Activated CD8-positive, alpha-beta T cell treated with anti-CD3 and anti-CD28 coated beads for 36 hours (primary cell): ENCODE measurements at regions not wholly inside any gene's neighbourhood (a gene's known extent, or its start where the extent isn't known, plus 50 kb on each side); places are given as distances from the start of the nearest gene placed in this dataset.

Experiments used
- ATAC-seq: fragments of 200-7000 bp; cut with Tn5 transposase; one replicate; pipeline ENCODE4 v1.10.0; 2021; ENCODE audit warnings: mild to moderate bottlenecking, moderate library complexity
- CTCF ChIA-PET: fragments of 350-600 bp; sonication (Branson Sonifier 250); formaldehyde crosslinking; loops from one replicate; lab custom pipeline; 2021; ENCODE audit warnings: antibody characterized with exemption; lab: Charles Lee
- POLR2A ChIA-PET: fragments of 350-600 bp; sonication (Branson Sonifier 250); formaldehyde crosslinking; loops from one replicate; lab custom pipeline; 2021; ENCODE audit warnings: antibody characterized with exemption; lab: Charles Lee
- DNase-seq: peaks from one replicate; pipeline ENCODE4 v3.0.0-alpha.2; 2020
- H3K27ac Mint-ChIP-seq: one replicate; pipeline ENCODE4 v1.8.0; 2021; ENCODE audit warnings: mild to moderate bottlenecking, mixed read lengths
- H3K27me3 Mint-ChIP-seq: one replicate; pipeline ENCODE4 v1.8.0; 2021; ENCODE audit warnings: mixed read lengths
- H3K36me3 Mint-ChIP-seq: one replicate; pipeline ENCODE4 v1.8.0; 2021; ENCODE audit warnings: low read depth, mixed read lengths
- H3K4me1 Mint-ChIP-seq: one replicate; pipeline ENCODE4 v1.8.0; 2021; ENCODE audit warnings: low read depth, mixed read lengths
- H3K4me3 Mint-ChIP-seq: one replicate; pipeline ENCODE4 v1.8.0; 2021; ENCODE audit warnings: mild to moderate bottlenecking, moderate library complexity, mixed read lengths
- H3K9me3 Mint-ChIP-seq: one replicate; pipeline ENCODE4 v1.8.0; 2021; ENCODE audit warnings: mixed read lengths
- CTCF ChIP-seq: fragments of 200-600 bp; IDR thresholded peaks from one replicate; pipeline ENCODE4 v1.8.0; 2022; ENCODE audit warnings: antibody characterized with exemption, mild to moderate bottlenecking
- intact Hi-C: fragments of 100-400 bp; cut with micrococcal nuclease; formaldehyde crosslinking; loops from one replicate; pipeline ENCODE4 v1.10.0; 2022

DNA sequence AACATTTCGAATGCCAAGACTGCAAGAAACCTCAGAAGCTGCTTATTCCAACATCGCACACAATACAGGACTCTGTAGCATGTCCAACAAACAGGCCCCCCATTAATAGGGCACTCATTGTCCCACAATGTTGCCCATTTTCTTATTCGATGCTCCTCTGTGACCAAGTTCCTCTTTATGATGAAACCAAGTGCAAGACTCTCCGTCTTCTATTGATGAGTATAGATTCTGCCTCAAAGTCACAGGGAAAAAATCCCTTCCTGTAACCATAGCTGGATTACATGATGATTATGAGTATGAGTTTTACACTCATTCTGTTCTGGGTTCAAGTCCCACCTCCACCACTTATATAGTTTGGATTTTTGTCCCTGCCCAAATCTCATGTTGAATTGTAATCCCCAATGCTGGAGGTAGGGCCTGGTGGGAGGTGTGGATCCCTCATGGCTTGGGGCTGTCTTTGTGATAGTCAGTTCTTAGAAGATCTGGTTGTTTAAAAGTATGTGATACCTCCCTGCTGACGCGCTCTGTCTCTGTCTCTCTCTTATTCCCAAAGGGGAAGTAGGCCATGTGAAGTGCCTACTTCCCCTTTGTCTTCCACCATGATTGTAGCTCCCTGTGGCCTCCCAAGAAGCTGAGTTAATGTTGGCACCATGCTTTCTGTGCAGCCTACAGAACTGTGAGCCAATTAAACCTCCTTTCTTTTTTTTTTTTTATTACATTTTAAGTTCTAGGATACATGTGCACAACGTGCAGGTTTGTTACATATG lies 148.7 kb downstream of the OSR1 start:
- no peaks in the 10 kb centered on the region for H3K27me3 Mint-ChIP-seq
- intact Hi-C loops, result no loop called here
- POLR2A ChIA-PET, result no interaction called here

GRCh38 chr2:19208479-19209199 lies 149.8 kb downstream of the OSR1 start:
- intact Hi-C loops, result no loop called here
- ChIA-PET POLR2A (no interaction called here), CTCF (interaction anchor here (1.3 kb wide), 1 partner anchor 21 kb away, joined by 3 read pairs; no protein-coding TSS in a partner anchor)
- Mint-ChIP-seq H3K27me3 (no peaks in the 10 kb centered on the region), H3K36me3 (no peaks in the 10 kb centered on the region), H3K4me1 (no peaks in the 10 kb centered on the region), H3K4me3 (no peak overlapping the region), H3K9me3 (no peaks in the 10 kb centered on the region), H3K27ac (no peak overlapping the region)
- no peak for ATAC-seq
- no peak for TF ChIP-seq CTCF
- DNase-seq, result no peak

More for the DNA sequence above, 148.7 kb downstream of the OSR1 start:
- Mint-ChIP-seq H3K4me3 (no peak overlapping the region), H3K4me1 (no peaks in the 10 kb centered on the region), H3K36me3 (no peaks in the 10 kb centered on the region), H3K27ac (no peak overlapping the region), H3K9me3 (no peaks in the 10 kb centered on the region)
- CTCF ChIA-PET, result interaction anchor here (1.1 to 1.3 kb wide), 2 partner anchors 8 to 20 kb away, joined by 3 read pairs; no protein-coding TSS in a partner anchor
- no peak for TF ChIP-seq CTCF
- ATAC-seq (no peak), DNase-seq (no peak)

DNA sequence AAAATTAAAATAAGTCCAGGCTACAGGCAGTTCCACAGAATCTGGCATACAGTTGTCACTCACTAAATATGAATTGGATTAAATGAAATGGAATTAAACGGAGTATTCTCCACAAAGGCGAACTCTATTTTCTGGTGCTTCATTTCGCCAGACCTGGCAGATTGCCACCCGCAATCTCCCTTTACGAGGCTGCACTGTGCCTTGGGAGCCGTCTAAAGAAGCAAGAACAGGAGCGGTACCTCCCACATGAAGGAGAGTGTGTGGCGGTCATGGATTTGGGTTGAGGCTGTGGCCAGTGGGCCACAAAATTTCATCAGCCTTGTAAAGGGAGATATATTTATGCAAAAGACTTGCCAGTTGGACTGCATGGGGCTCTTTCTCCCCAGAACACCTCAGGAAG lies 151.0 kb downstream of the OSR1 start:
- ChIA-PET CTCF (no interaction called here), POLR2A (no interaction called here)
- no peaks in the 10 kb centered on the region for H3K4me1 Mint-ChIP-seq
- no peaks in the 10 kb centered on the region for H3K27me3 Mint-ChIP-seq
- TF ChIP-seq CTCF, result no peak
- intact Hi-C loops, result no loop called here
- no peaks in the 10 kb centered on the region for H3K36me3 Mint-ChIP-seq
- ATAC-seq (no peak), DNase-seq (no peak)
- no peak overlapping the region for H3K4me3 Mint-ChIP-seq
- H3K9me3 Mint-ChIP-seq, result no peaks in the 10 kb centered on the region
- H3K27ac Mint-ChIP-seq, result no peak overlapping the region

DNA sequence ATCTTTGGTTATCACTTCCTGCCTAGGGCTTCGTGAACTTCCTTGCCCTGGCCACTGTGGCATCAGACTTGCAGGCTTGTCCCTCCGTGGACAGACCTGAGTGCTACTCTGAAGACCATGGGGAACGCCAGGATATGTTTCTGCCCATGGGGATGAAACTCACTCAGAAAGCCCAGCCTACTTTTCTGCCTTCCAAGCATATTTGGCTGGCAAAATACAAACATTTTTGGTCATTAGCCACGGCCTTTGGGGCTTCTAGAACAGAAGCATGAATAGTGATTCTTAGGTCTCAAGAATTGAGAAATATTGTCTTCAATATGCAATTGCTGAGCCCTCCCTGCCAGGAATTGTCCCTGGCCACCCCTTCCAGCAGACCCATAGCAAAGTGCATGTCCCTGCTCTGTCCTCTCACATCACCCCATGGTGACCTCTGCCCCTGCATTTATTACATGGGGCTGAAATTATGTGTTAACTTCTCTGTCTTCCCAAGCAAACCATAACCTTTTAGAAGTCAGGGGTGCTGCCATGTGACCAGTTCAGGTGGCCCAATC lies 152.4 kb downstream of the OSR1 start:
- no peak for TF ChIP-seq CTCF
- Mint-ChIP-seq H3K27me3 (no peaks in the 10 kb centered on the region), H3K36me3 (no peaks in the 10 kb centered on the region), H3K4me1 (no peaks in the 10 kb centered on the region), H3K9me3 (no peaks in the 10 kb centered on the region), H3K27ac (no peak overlapping the region), H3K4me3 (no peak overlapping the region)
- no peak for DNase-seq
- no peak for ATAC-seq
- intact Hi-C loops, result no loop called here
- CTCF ChIA-PET, result no interaction called here
- POLR2A ChIA-PET, result no interaction called here

DNA sequence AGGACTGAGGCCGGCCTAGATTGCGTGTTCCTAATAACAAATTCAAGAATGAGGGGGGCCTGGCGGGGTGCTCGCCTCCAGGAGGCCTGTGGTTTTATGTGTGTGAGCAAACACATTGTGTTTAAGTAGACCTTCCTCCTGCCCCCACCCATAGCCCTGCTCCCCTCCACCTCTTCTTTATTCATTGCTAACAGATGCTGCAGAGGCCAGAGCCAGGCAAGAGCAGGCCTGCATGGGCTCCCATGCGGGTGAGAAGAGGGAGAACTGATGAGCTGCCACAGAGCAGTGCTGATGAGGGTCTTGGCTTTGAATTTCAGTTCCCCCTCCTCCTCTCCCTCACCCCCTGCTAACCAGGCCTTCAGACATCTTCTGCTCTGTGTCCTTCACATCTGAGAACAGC lies 154.6 kb downstream of the OSR1 start:
- TF ChIP-seq CTCF, result no peak
- intact Hi-C loops, result no loop called here
- ChIA-PET POLR2A (no interaction called here), CTCF (no interaction called here)
- no peak for DNase-seq
- Mint-ChIP-seq H3K4me3 (no peak overlapping the region), H3K27ac (no peak overlapping the region), H3K27me3 (no peaks in the 10 kb centered on the region), H3K4me1 (no peaks in the 10 kb centered on the region), H3K9me3 (no peaks in the 10 kb centered on the region), H3K36me3 (no peaks in the 10 kb centered on the region)
- no peak for ATAC-seq
